ENCODE measurements at regions not wholly inside any gene's neighbourhood (a gene's known extent, or its start where the extent isn't known, plus 50 kb on each side); places are given as distances from the start of the nearest gene placed in this dataset.

GRCh38 chr5:34486849-34487158 is 169.3 kb upstream of the RAI14 start:
- DNase-seq (no peak), ATAC-seq (no peak)
- TF ChIP-seq CTCF (IDR thresholded peaks at IDR 0.05) = no peak
- Histone ChIP-seq H3K4me1 (ENCODE audit: low read depth) (no peaks in the 10 kb centered on the region), H3K9me3 (no peaks in the 10 kb centered on the region), H3K4me3 (no peak overlapping the region), H3K36me3 (ENCODE audit: low read depth) (no peaks in the 10 kb centered on the region)
- intact Hi-C loops (cut with DNase I, micrococcal nuclease) = loop anchor here (1.0 to 5.0 kb wide), 2 partner anchors 410 to 411 kb away; no protein-coding TSS in a partner anchor

- no peak for TF ChIP-seq CTCF (IDR thresholded peaks at IDR 0.05)
- DNase-seq (no peak), ATAC-seq (no peak)
- intact Hi-C loops (cut with DNase I, micrococcal nuclease) = loop anchor here in 1 of 2 donors (5.0 kb wide), 1 partner anchor 410 kb away; no protein-coding TSS in a partner anchor
- Histone ChIP-seq H3K4me3 (no peak overlapping the region), H3K4me1 (ENCODE audit: low read depth) (no peaks in the 10 kb centered on the region), H3K36me3 (ENCODE audit: low read depth) (no peaks in the 10 kb centered on the region), H3K9me3 (no peaks in the 10 kb centered on the region)
Measured at GRCh38 chr5:34487159-34487879, 168.8 kb upstream of the RAI14 start.

GRCh38 chr5:34487956-34488355 is 168.2 kb upstream of the RAI14 start:
- TF ChIP-seq CTCF (IDR thresholded peaks at IDR 0.05) = no peak
- no peaks in the 10 kb centered on the region for H3K4me1 ChIP-seq (ENCODE audit: low read depth)
- intact Hi-C loops (cut with DNase I, micrococcal nuclease) = loop anchor here in 1 of 2 donors (5.0 kb wide), 1 partner anchor 409 kb away; no protein-coding TSS in a partner anchor
- H3K36me3 ChIP-seq (ENCODE audit: low read depth) = no peaks in the 10 kb centered on the region
- DNase-seq (no peak), ATAC-seq (no peak)
- H3K9me3 ChIP-seq = no peaks in the 10 kb centered on the region
- no peak overlapping the region for H3K4me3 ChIP-seq

GRCh38 chr5:34488984-34489383 is 167.1 kb upstream of the RAI14 start:
- intact Hi-C loops (cut with DNase I, micrococcal nuclease) = loop anchor here in 1 of 2 donors (5.0 kb wide), 1 partner anchor 408 kb away; no protein-coding TSS in a partner anchor
- no peak for TF ChIP-seq CTCF (IDR thresholded peaks at IDR 0.05)
- no peak overlapping the region for H3K4me3 ChIP-seq
- H3K4me1 ChIP-seq (ENCODE audit: low read depth) = no peaks in the 10 kb centered on the region
- no peaks in the 10 kb centered on the region for H3K36me3 ChIP-seq (ENCODE audit: low read depth)
- ATAC-seq (peak; percentile 36), DNase-seq (no peak)
- H3K9me3 ChIP-seq = no peaks in the 10 kb centered on the region

- ATAC-seq (no peak), DNase-seq (no peak)
- Histone ChIP-seq H3K36me3 (ENCODE audit: low read depth) (no peaks in the 10 kb centered on the region), H3K4me1 (ENCODE audit: low read depth) (no peaks in the 10 kb centered on the region), H3K4me3 (no peak overlapping the region), H3K9me3 (no peaks in the 10 kb centered on the region)
- intact Hi-C loops (cut with DNase I, micrococcal nuclease) = no loop called here
- no peak for TF ChIP-seq CTCF (IDR thresholded peaks at IDR 0.05)
Measured at GRCh38 chr5:34490506-34491250, 165.4 kb upstream of the RAI14 start.

Measured in mucosa of descending colon (tissue), 3 donors.